SK-N-SH treated with all-trans-retinoic acid at 6 μM for 48 hours (cell line): ENCODE measurements at regions not wholly inside any gene's neighbourhood (a gene's known extent, or its start where the extent isn't known, plus 50 kb on each side); places are given as distances from the start of the nearest gene placed in this dataset.

Experiments used
- BACH2 ChIP-seq: fragments of 250-450 bp; sonication (Bioruptor Pico); IDR thresholded peaks from 2 replicates; pipeline ENCODE4 v1.9.0; 2021; ENCODE audit warnings: mild to moderate bottlenecking, borderline replicate concordance
- CREB5 ChIP-seq: fragments of 250-450 bp; sonication (Bioruptor Pico); IDR thresholded peaks from 2 replicates; pipeline ENCODE4 v1.5.1; 2020; ENCODE audit warnings: low read depth, mild to moderate bottlenecking, moderate library complexity
- CSRNP3 ChIP-seq: fragments of 250-450 bp; sonication (Bioruptor Pico); IDR thresholded peaks from 2 replicates; pipeline ENCODE4 v1.5.1; 2021; ENCODE audit warnings: mild to moderate bottlenecking, moderate library complexity
- ESRRG ChIP-seq: fragments of 250-450 bp; sonication (Bioruptor Pico); IDR thresholded peaks from 2 replicates; pipeline ENCODE4 v1.6.1; 2021; ENCODE audit warnings: mild to moderate bottlenecking
- ISL1 ChIP-seq: fragments of 250-450 bp; sonication (Bioruptor Pico); IDR thresholded peaks from 2 replicates; pipeline ENCODE4 v2.1.2; 2022; ENCODE audit warnings: mild to moderate bottlenecking, moderate library complexity
- PATZ1 ChIP-seq: fragments of 250-450 bp; sonication (Bioruptor Pico); IDR thresholded peaks from 2 replicates; pipeline ENCODE4 v1.8.0; 2020; ENCODE audit warnings: mild to moderate bottlenecking, moderate library complexity, borderline replicate concordance
- PPARA ChIP-seq: fragments of 250-450 bp; sonication (Bioruptor Pico); IDR thresholded peaks from 2 replicates; pipeline ENCODE4 v1.5.0; 2020; ENCODE audit warnings: mild to moderate bottlenecking, borderline replicate concordance
- RARB ChIP-seq: fragments of 250-450 bp; sonication (Bioruptor Pico); IDR thresholded peaks from 2 replicates; pipeline ENCODE4 v1.8.0; 2021; ENCODE audit warnings: mild to moderate bottlenecking, moderate library complexity
- SNAI2 ChIP-seq: fragments of 250-450 bp; sonication (Bioruptor Pico); IDR thresholded peaks from 2 replicates; pipeline ENCODE4 v1.5.0; 2020; ENCODE audit warnings: mild to moderate bottlenecking, moderate library complexity
- ZFP3 ChIP-seq: fragments of 250-450 bp; sonication (Bioruptor Pico); IDR thresholded peaks from 2 replicates; pipeline ENCODE4 v1.5.0; 2020; ENCODE audit warnings: mild to moderate bottlenecking, moderate library complexity
- ZFP30 ChIP-seq: fragments of 450-650 bp; formaldehyde crosslinking; IDR thresholded peaks from 2 replicates; pipeline ENCODE4 v1.5.0; 2022; ENCODE audit warnings: mild to moderate bottlenecking, moderate library complexity

GRCh38 chrX:151854726-151855495, 57.8 kb upstream of the MAGEA4 start:
- TF ChIP-seq ZFP30 (no peak), SNAI2 (no peak), RARB (CRISPR knock-in tag) (no peak), ISL1 (CRISPR knock-in tag) (no peak), PATZ1 (CRISPR knock-in tag) (no peak), CSRNP3 (CRISPR knock-in tag) (no peak), BACH2 (no peak), ZFP3 (no peak), CREB5 (CRISPR knock-in tag) (no peak), ESRRG (CRISPR knock-in tag) (no peak), PPARA (no peak)
